ENCODE measurements at regions not wholly inside any gene's neighbourhood (a gene's known extent, or its start where the extent isn't known, plus 50 kb on each side); places are given as distances from the start of the nearest gene placed in this dataset.

- no peak for DNase-seq (ENCODE audit: low read depth in 4 of 6, low spot score in 6 of 6)
- H3K27me3 ChIP-seq (ENCODE audit: control insufficient read depth, insufficient read depth, low read length), result no peaks in the 10 kb centered on the region
- no CpG with 5 or more reads among the region's 2 CpGs for WGBS (ENCODE audit: insufficient coverage)
- no peak overlapping the region for H3K27ac ChIP-seq (ENCODE audit: low read depth, low read length)
- no peaks in the 10 kb centered on the region for H3K4me1 ChIP-seq (ENCODE audit: control insufficient read depth, insufficient read depth, low read length)
- no peaks in the 10 kb centered on the region for H3K36me3 ChIP-seq (ENCODE audit: control insufficient read depth, insufficient read depth, low read length)
- H3K9me3 ChIP-seq (ENCODE audit: control insufficient read depth, insufficient read depth, low read length), result no peaks in the 10 kb centered on the region
- H3K4me3 ChIP-seq (ENCODE audit: low read depth, low read length), result no peak overlapping the region
These were observed 148.3 kb upstream of the USP38 start for GRCh38 chr4:143036443-143036842.

- Histone ChIP-seq H3K27ac (ENCODE audit: low read depth, low read length) (no peak overlapping the region), H3K4me3 (ENCODE audit: low read depth, low read length) (no peak overlapping the region), H3K27me3 (ENCODE audit: control insufficient read depth, insufficient read depth, low read length) (no peaks in the 10 kb centered on the region), H3K36me3 (ENCODE audit: control insufficient read depth, insufficient read depth, low read length) (no peaks in the 10 kb centered on the region), H3K4me1 (ENCODE audit: control insufficient read depth, insufficient read depth, low read length) (peaks cover 10% of the 10 kb centered on the region), H3K9me3 (ENCODE audit: control insufficient read depth, insufficient read depth, low read length) (no peaks in the 10 kb centered on the region)
- peak in 4 of 6 donors; percentile 1 to 69 (median 14) for DNase-seq (ENCODE audit: low read depth in 4 of 6, low spot score in 6 of 6)
- WGBS (ENCODE audit: insufficient coverage), result 65% methylated on average over 4 of the region's 4 CpGs
These were observed 138.3 kb upstream of the USP38 start for GRCh38 chr4:143046454-143046853.

DNA sequence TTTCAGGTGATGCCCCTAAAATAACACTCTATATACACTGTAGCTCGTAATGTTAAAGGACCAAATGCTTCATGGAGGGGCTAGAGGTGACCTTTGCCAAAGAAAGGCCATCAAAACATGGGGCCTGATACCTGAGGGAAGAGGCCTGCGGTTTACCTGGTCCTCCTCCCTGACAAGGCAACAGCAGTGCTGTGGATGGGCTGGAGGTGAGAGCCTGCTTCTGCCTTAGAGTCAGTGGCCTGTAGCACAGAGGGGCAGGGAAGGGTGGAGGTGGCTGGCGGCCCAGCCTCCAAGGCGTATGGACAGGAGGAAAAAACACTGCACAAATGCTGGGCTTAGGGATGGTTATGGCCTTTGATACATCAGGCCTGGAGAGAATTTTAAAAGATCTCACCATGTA is 137.8 kb upstream of the USP38 start:
- Histone ChIP-seq H3K27me3 (ENCODE audit: control insufficient read depth, insufficient read depth, low read length) (no peaks in the 10 kb centered on the region), H3K4me3 (ENCODE audit: low read depth, low read length) (no peak overlapping the region), H3K9me3 (ENCODE audit: control insufficient read depth, insufficient read depth, low read length) (no peaks in the 10 kb centered on the region), H3K27ac (ENCODE audit: low read depth, low read length) (no peak overlapping the region), H3K36me3 (ENCODE audit: control insufficient read depth, insufficient read depth, low read length) (no peaks in the 10 kb centered on the region), H3K4me1 (ENCODE audit: control insufficient read depth, insufficient read depth, low read length) (peaks cover 10% of the 10 kb centered on the region)
- no peak for DNase-seq (ENCODE audit: low read depth in 4 of 6, low spot score in 6 of 6)
- 95% methylated on average over 3 of the region's 4 CpGs for WGBS (ENCODE audit: insufficient coverage)

- Histone ChIP-seq H3K36me3 (ENCODE audit: control insufficient read depth, insufficient read depth, low read length) (no peaks in the 10 kb centered on the region), H3K9me3 (ENCODE audit: control insufficient read depth, insufficient read depth, low read length) (no peaks in the 10 kb centered on the region), H3K27me3 (ENCODE audit: control insufficient read depth, insufficient read depth, low read length) (no peaks in the 10 kb centered on the region), H3K4me1 (ENCODE audit: control insufficient read depth, insufficient read depth, low read length) (no peaks in the 10 kb centered on the region), H3K4me3 (ENCODE audit: low read depth, low read length) (no peak overlapping the region), H3K27ac (ENCODE audit: low read depth, low read length) (no peak overlapping the region)
- no peak for DNase-seq (ENCODE audit: low read depth in 4 of 6, low spot score in 6 of 6)
- no CpG with 5 or more reads among the region's 1 CpG for WGBS (ENCODE audit: insufficient coverage)
These were observed 129.7 kb upstream of the USP38 start for GRCh38 chr4:143054971-143055370.

- Histone ChIP-seq H3K27me3 (ENCODE audit: control insufficient read depth, insufficient read depth, low read length) (no peaks in the 10 kb centered on the region), H3K4me3 (ENCODE audit: low read depth, low read length) (no peak overlapping the region), H3K27ac (ENCODE audit: low read depth, low read length) (no peak overlapping the region), H3K36me3 (ENCODE audit: control insufficient read depth, insufficient read depth, low read length) (no peaks in the 10 kb centered on the region), H3K9me3 (ENCODE audit: control insufficient read depth, insufficient read depth, low read length) (no peaks in the 10 kb centered on the region), H3K4me1 (ENCODE audit: control insufficient read depth, insufficient read depth, low read length) (no peaks in the 10 kb centered on the region)
- WGBS (ENCODE audit: insufficient coverage), result no CpG with 5 or more reads among the region's 4 CpGs
- no peak for DNase-seq (ENCODE audit: low read depth in 4 of 6, low spot score in 6 of 6)
These were observed 128.7 kb upstream of the USP38 start for GRCh38 chr4:143055997-143056396.

DNA sequence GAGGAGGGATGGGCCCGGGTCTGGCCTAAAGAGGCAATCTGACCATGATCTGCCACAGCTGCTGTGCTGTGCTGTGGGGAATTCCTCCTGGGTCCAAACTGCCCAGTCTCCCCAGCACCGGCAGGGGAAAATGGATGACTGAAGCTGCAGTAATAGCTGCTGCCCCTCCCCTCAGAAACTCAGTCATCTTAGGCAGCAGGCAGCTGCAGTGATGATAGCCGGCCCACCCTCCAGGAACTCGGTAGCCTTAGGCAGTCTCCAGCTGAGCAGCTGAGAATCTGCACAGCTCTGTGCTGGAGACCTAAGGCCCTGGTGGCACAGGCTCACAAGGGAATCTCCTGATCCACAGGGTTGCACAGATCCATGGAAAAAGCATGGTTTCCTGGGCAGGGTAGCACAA is 113.4 kb upstream of the USP38 start:
- WGBS (ENCODE audit: insufficient coverage), result 74% methylated on average over 4 of the region's 4 CpGs
- no peaks in the 10 kb centered on the region for H3K4me1 ChIP-seq (ENCODE audit: control insufficient read depth, insufficient read depth, low read length)
- H3K27me3 ChIP-seq (ENCODE audit: control insufficient read depth, insufficient read depth, low read length), result no peaks in the 10 kb centered on the region
- no peak for DNase-seq (ENCODE audit: low read depth in 4 of 6, low spot score in 6 of 6)
- H3K9me3 ChIP-seq (ENCODE audit: control insufficient read depth, insufficient read depth, low read length), result peaks cover 8% of the 10 kb centered on the region
- no peak overlapping the region for H3K4me3 ChIP-seq (ENCODE audit: low read depth, low read length)
- no peaks in the 10 kb centered on the region for H3K36me3 ChIP-seq (ENCODE audit: control insufficient read depth, insufficient read depth, low read length)
- no peak overlapping the region for H3K27ac ChIP-seq (ENCODE audit: low read depth, low read length)

DNA sequence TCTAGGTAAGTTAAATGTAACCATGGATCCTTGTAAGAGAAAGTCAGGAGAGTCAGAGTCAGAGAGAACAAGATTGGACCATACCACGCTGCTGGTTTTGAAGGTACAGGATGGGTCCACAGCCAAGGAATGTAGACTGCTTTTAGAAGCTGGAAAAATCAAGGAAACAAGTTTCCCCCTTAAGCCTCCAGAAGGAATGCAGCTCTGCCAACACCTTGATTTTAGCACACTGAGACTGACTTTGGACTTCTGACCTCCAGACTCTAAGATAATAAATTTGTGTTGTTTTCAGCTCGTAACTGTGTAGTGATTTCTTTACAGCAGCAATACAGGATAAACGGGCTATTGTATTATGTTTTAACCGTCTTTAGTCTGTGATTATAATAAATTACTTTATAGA is 108.0 kb upstream of the USP38 start:
- H3K27me3 ChIP-seq (ENCODE audit: control insufficient read depth, insufficient read depth, low read length), result no peaks in the 10 kb centered on the region
- peaks cover 5% of the 10 kb centered on the region for H3K9me3 ChIP-seq (ENCODE audit: control insufficient read depth, insufficient read depth, low read length)
- no peak for DNase-seq (ENCODE audit: low read depth in 4 of 6, low spot score in 6 of 6)
- H3K27ac ChIP-seq (ENCODE audit: low read depth, low read length), result no peak overlapping the region
- H3K4me1 ChIP-seq (ENCODE audit: control insufficient read depth, insufficient read depth, low read length), result no peaks in the 10 kb centered on the region
- WGBS (ENCODE audit: insufficient coverage), result no CpG with 5 or more reads among the region's 4 CpGs
- no peaks in the 10 kb centered on the region for H3K36me3 ChIP-seq (ENCODE audit: control insufficient read depth, insufficient read depth, low read length)
- H3K4me3 ChIP-seq (ENCODE audit: low read depth, low read length), result no peak overlapping the region

DNA sequence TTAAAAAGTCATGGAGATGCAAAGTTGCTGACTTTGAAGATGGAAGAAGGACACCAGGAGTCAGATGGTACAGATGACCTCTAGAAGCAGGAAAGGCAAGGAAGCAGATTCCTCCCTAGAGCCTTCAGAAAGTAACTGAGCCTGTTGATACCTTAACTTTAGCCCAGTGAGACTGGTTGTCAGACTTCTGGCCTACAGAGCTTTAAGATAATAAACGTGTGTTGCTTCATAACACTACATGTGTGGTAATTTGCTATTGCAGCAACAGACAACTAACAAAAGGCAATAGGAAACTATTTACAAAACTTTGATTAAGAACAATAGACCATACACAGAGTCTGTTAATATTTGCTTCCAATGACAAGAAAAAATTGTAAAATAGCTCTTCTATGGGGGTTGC is 102.0 kb upstream of the USP38 start:
- H3K4me3 ChIP-seq (ENCODE audit: low read depth, low read length), result no peak overlapping the region
- WGBS (ENCODE audit: insufficient coverage), result no CpG with 5 or more reads among the region's 1 CpG
- H3K4me1 ChIP-seq (ENCODE audit: control insufficient read depth, insufficient read depth, low read length), result no peaks in the 10 kb centered on the region
- no peaks in the 10 kb centered on the region for H3K27me3 ChIP-seq (ENCODE audit: control insufficient read depth, insufficient read depth, low read length)
- H3K27ac ChIP-seq (ENCODE audit: low read depth, low read length), result no peak overlapping the region
- no peaks in the 10 kb centered on the region for H3K9me3 ChIP-seq (ENCODE audit: control insufficient read depth, insufficient read depth, low read length)
- no peak for DNase-seq (ENCODE audit: low read depth in 4 of 6, low spot score in 6 of 6)
- no peaks in the 10 kb centered on the region for H3K36me3 ChIP-seq (ENCODE audit: control insufficient read depth, insufficient read depth, low read length)

- H3K4me1 ChIP-seq (ENCODE audit: control insufficient read depth, insufficient read depth, low read length), result no peaks in the 10 kb centered on the region
- H3K27me3 ChIP-seq (ENCODE audit: control insufficient read depth, insufficient read depth, low read length), result no peaks in the 10 kb centered on the region
- no peak overlapping the region for H3K27ac ChIP-seq (ENCODE audit: low read depth, low read length)
- H3K4me3 ChIP-seq (ENCODE audit: low read depth, low read length), result no peak overlapping the region
- H3K36me3 ChIP-seq (ENCODE audit: control insufficient read depth, insufficient read depth, low read length), result no peaks in the 10 kb centered on the region
- no peaks in the 10 kb centered on the region for H3K9me3 ChIP-seq (ENCODE audit: control insufficient read depth, insufficient read depth, low read length)
- WGBS (ENCODE audit: insufficient coverage), result 22% methylated on average over 1 of the region's 2 CpGs
- DNase-seq (ENCODE audit: low read depth in 4 of 6, low spot score in 6 of 6), result peak in 2 of 6 donors; percentile 7 to 35
These were observed 100.8 kb upstream of the USP38 start for GRCh38 chr4:143083756-143084472.

- no peaks in the 10 kb centered on the region for H3K27me3 ChIP-seq (ENCODE audit: control insufficient read depth, insufficient read depth, low read length)
- no peaks in the 10 kb centered on the region for H3K36me3 ChIP-seq (ENCODE audit: control insufficient read depth, insufficient read depth, low read length)
- DNase-seq (ENCODE audit: low read depth in 4 of 6, low spot score in 6 of 6), result no peak
- no peak overlapping the region for H3K4me3 ChIP-seq (ENCODE audit: low read depth, low read length)
- WGBS (ENCODE audit: insufficient coverage), result no CpG with 5 or more reads among the region's 1 CpG
- no peaks in the 10 kb centered on the region for H3K4me1 ChIP-seq (ENCODE audit: control insufficient read depth, insufficient read depth, low read length)
- no peaks in the 10 kb centered on the region for H3K9me3 ChIP-seq (ENCODE audit: control insufficient read depth, insufficient read depth, low read length)
- no peak overlapping the region for H3K27ac ChIP-seq (ENCODE audit: low read depth, low read length)
These were observed 100.2 kb upstream of the USP38 start for GRCh38 chr4:143084566-143084965.
